Activated CD4-positive, CD25-positive, alpha-beta regulatory T cell treated with anti-CD3 and anti-CD28 coated beads, Interleukin-2, amount 50 U/mL, for 16 hours (primary cell): ENCODE measurements at regions not wholly inside any gene's neighbourhood (a gene's known extent, or its start where the extent isn't known, plus 50 kb on each side); places are given as distances from the start of the nearest gene placed in this dataset.

ENCODE experiments used
- DNase-seq: peaks from one replicate; pipeline ENCODE4 v3.0.0-alpha.2; 2020; ENCODE audit warnings: low read depth, low spot score

DNA sequence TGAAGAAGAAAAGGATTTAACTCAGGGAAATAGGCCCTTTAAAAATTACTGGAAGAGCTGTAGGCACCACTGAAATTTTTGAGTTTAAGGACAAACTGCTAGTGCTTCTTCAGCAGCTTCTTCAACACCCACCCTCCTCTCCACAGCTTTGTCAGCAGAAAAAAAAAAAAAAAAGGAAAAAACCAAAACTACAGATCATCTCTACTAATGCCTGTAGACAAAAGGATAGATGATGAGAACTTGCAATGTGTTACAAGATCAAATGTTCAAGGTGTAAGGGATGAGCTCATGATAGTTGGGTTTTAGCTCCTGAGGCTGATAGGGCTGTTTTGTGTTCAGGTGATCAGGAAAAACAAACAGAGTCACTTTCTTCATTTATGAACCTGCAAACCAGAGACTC is 55.2 kb upstream of the PREP start:
- DNase-seq: no peak

DNA sequence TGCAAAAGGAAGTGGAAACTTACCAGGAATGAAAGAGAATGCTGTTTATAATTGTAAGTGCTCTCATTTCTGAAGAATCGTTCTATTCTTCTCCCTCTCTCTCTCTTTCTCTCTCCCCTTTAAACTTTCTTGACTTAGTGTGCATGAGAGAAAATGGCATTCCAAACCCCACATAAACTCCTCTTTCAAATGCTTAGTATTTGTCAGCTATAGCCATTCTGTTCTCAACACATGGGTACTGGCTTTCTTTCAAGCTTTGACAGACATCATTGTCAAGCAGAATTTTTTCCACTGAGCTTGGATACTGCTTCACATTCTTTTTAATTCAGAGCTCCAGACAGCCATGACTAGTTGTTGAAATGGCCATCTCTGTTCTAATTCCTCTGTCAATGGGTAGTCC is 51.1 kb upstream of the PREP start:
- no peak for DNase-seq

DNA sequence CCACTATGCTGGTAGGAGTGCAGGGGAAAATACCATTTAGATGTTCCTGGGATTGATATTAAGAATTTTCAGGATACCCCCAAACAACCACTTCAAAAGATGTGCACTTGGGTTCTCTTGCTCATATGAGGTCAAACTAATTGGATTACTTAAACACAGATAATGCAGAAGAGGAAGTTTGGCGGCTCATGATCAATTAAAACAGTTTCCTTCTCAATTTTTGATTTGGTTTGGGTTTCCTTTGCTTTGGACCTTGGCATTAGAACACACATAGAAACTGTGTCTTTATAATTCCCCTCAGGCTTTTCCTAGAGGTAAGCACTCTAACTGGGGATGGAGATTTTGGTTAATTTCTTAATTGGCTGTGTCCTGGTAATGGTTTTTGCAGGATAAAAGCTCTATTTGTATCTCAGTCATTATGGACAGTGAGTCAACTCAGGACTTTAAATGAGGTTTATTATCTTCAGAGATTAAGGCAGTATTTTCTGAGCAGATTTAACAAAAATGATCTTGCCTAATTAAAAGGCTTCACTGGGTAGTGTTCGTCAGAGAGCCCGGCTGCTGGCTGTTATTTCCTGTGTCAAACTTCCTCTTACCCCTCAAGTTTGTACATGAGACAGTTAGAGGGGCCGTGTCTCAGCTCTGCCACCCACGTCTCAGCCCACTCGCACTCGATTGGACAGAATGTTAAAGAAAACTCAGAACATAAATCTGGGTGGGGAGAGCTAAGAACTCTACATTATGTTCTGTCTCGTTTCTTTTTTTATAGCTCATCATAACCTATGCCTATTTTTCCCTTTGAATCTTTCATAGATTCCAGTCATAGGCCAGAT is 50.3 kb upstream of the PREP start:
- DNase-seq: peak; percentile 14
